ENCODE measurements at regions not wholly inside any gene's neighbourhood (a gene's known extent, or its start where the extent isn't known, plus 50 kb on each side); places are given as distances from the start of the nearest gene placed in this dataset.

GRCh38 chr7:26916336-26916735 lies 51.9 kb upstream of the SKAP2 start:
- Mint-ChIP-seq H3K27ac (ENCODE audit: unreplicated experiment) (no peak overlapping the region), H3K27me3 (ENCODE audit: unreplicated experiment) (peaks cover 1% of the 10 kb centered on the region), H3K4me3 (ENCODE audit: unreplicated experiment) (no peak overlapping the region), H3K9me3 (ENCODE audit: unreplicated experiment) (no peaks in the 10 kb centered on the region), H3K36me3 (ENCODE audit: unreplicated experiment) (no peaks in the 10 kb centered on the region), H3K4me1 (ENCODE audit: low read depth, unreplicated experiment) (no peaks in the 10 kb centered on the region)
- no peak for TF ChIP-seq CTCF (IDR thresholded peaks at IDR 0.05; ENCODE audit: partially characterized antibody, unreplicated experiment)
- DNase-seq: no peak
